Fibroblast of lung (primary cell): ENCODE measurements at regions not wholly inside any gene's neighbourhood (a gene's known extent, or its start where the extent isn't known, plus 50 kb on each side); places are given as distances from the start of the nearest gene placed in this dataset.
"Not testable (repeated sequence)": the region's sequence is repeated elsewhere in the genome, so short reads cannot be mapped to it uniquely, and the experiment has no call there.

Experiments
- DNase-seq, 2 donors: peaks; one replicate each; pipeline versions ENCODE4 v3.0.0 to v3.0.0-alpha.2; 2010; ENCODE audit warnings: low read depth in 2 of 2
- H2AFZ ChIP-seq: 2 replicates; pipeline ENCODE4 v1.5.1; 2012; ENCODE audit warnings: low read length, control low read depth, inconsistent platforms
- H3K27ac ChIP-seq: 2 replicates; pipeline ENCODE4 v1.5.1; 2011; ENCODE audit warnings: low read length, control low read depth; ENCODE audit not compliant: insufficient read depth
- H3K27me3 ChIP-seq: 2 replicates; pipeline ENCODE4 v1.5.1; 2011; ENCODE audit warnings: mild to moderate bottlenecking, low read length; ENCODE audit not compliant: control insufficient read depth, insufficient read depth
- H3K36me3 ChIP-seq: 2 replicates; pipeline ENCODE4 v1.5.1; 2011; ENCODE audit warnings: low read length; ENCODE audit not compliant: control insufficient read depth, insufficient read depth
- H3K4me1 ChIP-seq: 2 replicates; pipeline ENCODE4 v1.5.1; 2011; ENCODE audit warnings: low read length; ENCODE audit not compliant: control insufficient read depth, insufficient read depth; ENCODE audit errors: extremely low read depth
- H3K4me2 ChIP-seq: 2 replicates; pipeline ENCODE4 v1.5.1; 2011; ENCODE audit warnings: low read length, control low read depth; ENCODE audit not compliant: insufficient read depth; ENCODE audit errors: extremely low read depth
- H3K4me3 ChIP-seq, 4 experiments: fragments of 200-600 bp in 1 of 4; sonication (generic) in 1 of 4; replicated peaks in 1 of 4; 2 replicates each; pipeline ENCODE4 v1.5.1; 2011 to 2016; ENCODE audit warnings: low read length in 4 of 4, low read depth in 3 of 4, mild to moderate bottlenecking in 3 of 4, control low read depth in 2 of 4, inconsistent platforms in 1 of 4, mixed read lengths in 1 of 4; ENCODE audit not compliant: insufficient read depth in 1 of 4; ENCODE audit errors: control extremely low read depth in 1 of 4
- H3K79me2 ChIP-seq: 2 replicates; pipeline ENCODE4 v1.5.1; 2012; ENCODE audit warnings: mild to moderate bottlenecking, low read length, inconsistent platforms; ENCODE audit not compliant: control insufficient read depth, insufficient read depth
- H3K9ac ChIP-seq: 2 replicates; pipeline ENCODE4 v1.5.1; 2011; ENCODE audit warnings: mild to moderate bottlenecking, low read length, control low read depth; ENCODE audit not compliant: insufficient read depth
- H3K9me3 ChIP-seq: 2 replicates; pipeline ENCODE4 v1.5.1; 2012; ENCODE audit warnings: low read depth, low read length; ENCODE audit not compliant: control insufficient read depth, insufficient read depth
- H4K20me1 ChIP-seq: 2 replicates; pipeline ENCODE4 v1.5.1; 2011; ENCODE audit warnings: low read length; ENCODE audit not compliant: control insufficient read depth, insufficient read depth; ENCODE audit errors: extremely low read depth

DNA sequence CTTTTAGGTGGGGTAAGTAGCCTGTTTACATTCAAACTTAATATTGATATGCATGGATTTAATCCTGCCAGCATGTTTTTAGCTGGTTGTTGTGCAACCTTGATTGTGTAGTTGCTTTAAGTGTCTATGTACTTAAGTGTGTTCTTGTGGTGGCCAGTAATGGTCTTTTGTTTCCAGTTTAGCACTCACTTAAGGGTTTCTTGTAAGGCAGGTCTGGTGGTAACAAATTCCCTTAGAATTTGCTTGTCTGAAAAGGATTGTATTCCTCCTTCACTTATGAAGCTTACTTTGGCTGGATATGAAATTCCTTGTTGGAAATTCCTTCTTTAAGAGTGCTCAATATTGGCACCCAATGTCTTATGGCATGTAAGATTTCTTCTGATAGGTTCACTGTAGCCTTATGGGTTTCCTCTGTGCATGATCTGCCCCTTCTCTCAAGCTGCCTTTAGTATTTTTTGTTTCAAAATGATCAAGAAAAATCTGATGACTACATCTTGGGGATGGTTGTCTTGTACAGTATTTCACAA, 289.0 kb upstream of the C1QTNF3 start:
- H3K9ac ChIP-seq, H3K27me3 ChIP-seq, H3K4me2 ChIP-seq, H3K27ac ChIP-seq, H3K9me3 ChIP-seq, H2AFZ ChIP-seq, H3K4me1 ChIP-seq, H3K36me3 ChIP-seq, DNase-seq, H3K4me3 ChIP-seq, H4K20me1 ChIP-seq, H3K79me2 ChIP-seq: not testable (repeated sequence)

DNA sequence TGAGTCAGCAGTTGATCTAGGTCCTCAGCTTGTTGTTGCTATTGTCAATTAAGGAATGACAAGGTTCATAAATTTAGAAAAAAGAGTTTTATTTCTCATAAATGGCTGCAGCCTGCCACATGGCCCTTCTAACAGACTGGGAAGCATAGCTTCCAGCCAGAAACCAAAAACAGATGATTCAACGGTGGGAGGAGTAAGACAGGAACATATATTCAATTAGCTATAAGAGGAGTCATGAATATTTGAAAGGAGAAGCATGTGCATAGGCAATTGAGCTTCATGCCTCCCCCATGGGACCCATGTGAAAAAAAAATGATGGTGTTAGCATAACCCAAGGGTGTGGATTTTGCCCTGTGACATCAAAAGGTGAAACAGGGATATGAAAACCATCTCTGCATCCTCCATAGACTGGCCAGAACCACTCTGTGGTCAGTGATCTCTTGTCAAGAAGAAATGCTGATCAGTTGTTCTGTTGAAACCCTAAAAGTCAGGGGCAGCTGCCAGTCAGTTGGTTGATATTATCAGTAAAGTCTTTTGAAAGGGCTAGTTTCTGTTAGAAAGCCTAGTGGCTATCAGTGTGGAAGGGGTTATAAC, 296.5 kb upstream of the C1QTNF3 start:
- not testable (repeated sequence) for H3K27ac ChIP-seq, DNase-seq, H3K9me3 ChIP-seq, H3K4me3 ChIP-seq, H2AFZ ChIP-seq, H3K4me2 ChIP-seq, H3K27me3 ChIP-seq, H4K20me1 ChIP-seq, H3K4me1 ChIP-seq, H3K9ac ChIP-seq, H3K36me3 ChIP-seq, H3K79me2 ChIP-seq

- not testable (repeated sequence) for H3K4me1 ChIP-seq, H3K4me3 ChIP-seq, H4K20me1 ChIP-seq, H3K36me3 ChIP-seq, DNase-seq, H3K9ac ChIP-seq, H3K27ac ChIP-seq, H2AFZ ChIP-seq, H3K9me3 ChIP-seq, H3K4me2 ChIP-seq, H3K79me2 ChIP-seq, H3K27me3 ChIP-seq
These were observed 301.7 kb upstream of the RAI14 start for GRCh38 chr5:34354440-34354839.

DNA sequence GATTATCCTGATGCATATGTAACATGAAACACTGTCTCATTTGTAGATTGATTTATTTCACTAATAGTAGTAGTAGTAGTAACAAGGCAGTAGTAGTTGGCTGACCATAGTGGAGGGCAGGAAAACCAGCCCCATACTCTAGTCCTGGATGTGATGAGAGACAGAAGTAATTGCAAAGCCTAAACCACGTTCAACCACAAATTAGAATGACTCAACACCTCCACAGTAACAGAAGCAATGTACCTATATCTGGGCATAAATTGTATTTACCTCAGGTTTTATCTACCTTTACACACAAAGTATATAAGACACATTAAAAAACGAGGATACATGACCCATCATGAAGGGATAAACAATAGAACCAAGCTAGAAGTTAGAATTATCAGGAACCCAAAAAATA, 284.7 kb upstream of the RAI14 start:
- H3K27ac ChIP-seq, H3K27me3 ChIP-seq, H3K4me2 ChIP-seq, H3K9me3 ChIP-seq, H4K20me1 ChIP-seq, H3K4me3 ChIP-seq, DNase-seq, H3K79me2 ChIP-seq, H3K36me3 ChIP-seq, H3K9ac ChIP-seq, H2AFZ ChIP-seq, H3K4me1 ChIP-seq: not testable (repeated sequence)

- H3K9me3 ChIP-seq: not testable (repeated sequence)
These were observed 284.3 kb upstream of the RAI14 start for GRCh38 chr5:34371817-34372216.

GRCh38 chr5:34372739-34373138, 283.4 kb upstream of the RAI14 start:
- H3K79me2 ChIP-seq, DNase-seq: not testable (repeated sequence)

More at GRCh38 chr5:34371817-34372216, 284.3 kb upstream of the RAI14 start:
- H3K27me3 ChIP-seq, DNase-seq, H3K36me3 ChIP-seq, H3K4me1 ChIP-seq, H3K4me2 ChIP-seq, H3K4me3 ChIP-seq, H3K79me2 ChIP-seq, H4K20me1 ChIP-seq, H3K9ac ChIP-seq, H3K27ac ChIP-seq, H2AFZ ChIP-seq: not testable (repeated sequence)

DNA sequence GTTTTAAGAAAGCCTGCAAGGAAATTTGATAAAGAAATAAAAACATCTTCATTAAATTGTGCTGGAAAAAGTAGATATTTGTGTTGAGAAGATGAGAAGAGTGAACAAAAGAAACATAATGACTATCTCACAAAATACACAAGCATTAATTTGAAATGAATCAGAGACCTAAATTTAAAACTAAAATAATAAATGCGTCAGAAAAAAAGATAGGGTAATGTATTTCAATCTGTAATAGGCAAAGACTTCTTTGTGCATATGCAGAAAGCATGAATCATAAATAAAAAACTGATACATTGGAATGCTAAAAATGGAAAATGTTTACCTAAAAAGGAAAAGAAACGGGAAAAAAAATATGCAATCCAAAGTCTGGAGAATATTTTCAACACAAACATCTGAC, 278.5 kb upstream of the RAI14 start:
- H3K27ac ChIP-seq, H3K36me3 ChIP-seq, H4K20me1 ChIP-seq, H3K9ac ChIP-seq, H3K4me1 ChIP-seq, H3K4me2 ChIP-seq, H3K9me3 ChIP-seq, H3K79me2 ChIP-seq, H3K27me3 ChIP-seq, H3K4me3 ChIP-seq, H2AFZ ChIP-seq: not testable (repeated sequence)
- peak; percentile 2 to 35 for DNase-seq

More at GRCh38 chr5:34372739-34373138, 283.4 kb upstream of the RAI14 start:
- H3K27me3 ChIP-seq, H3K9ac ChIP-seq, H3K27ac ChIP-seq, H3K4me2 ChIP-seq, H2AFZ ChIP-seq, H3K4me1 ChIP-seq, H3K9me3 ChIP-seq, H3K4me3 ChIP-seq, H3K36me3 ChIP-seq, H4K20me1 ChIP-seq: not testable (repeated sequence)
